Posterior cingulate gyrus (tissue), 11 donors: ENCODE measurements at regions not wholly inside any gene's neighbourhood (a gene's known extent, or its start where the extent isn't known, plus 50 kb on each side); places are given as distances from the start of the nearest gene placed in this dataset.
"Not testable (repeated sequence)": the region's sequence is repeated elsewhere in the genome, so short reads cannot be mapped to it uniquely, and the experiment has no call there.

Source experiments
- DNase-seq, 10 donors: peaks; one replicate each; pipeline versions ENCODE4 v3.0.0 to v3.0.0-alpha.2; 2020 to 2021; ENCODE audit warnings: mixed read lengths in 3 of 10
- intact Hi-C: fragments of 100-400 bp; cut with DNase I; formaldehyde crosslinking; loops from one replicate; pipeline ENCODE4 v1.15.1; 2023

- no peak for DNase-seq
- intact Hi-C loops, result no loop called here
Measured at GRCh38 chr16:35605921-35606320, 2146.5 kb downstream of the TP53TG3F start.

- intact Hi-C loops, DNase-seq: not testable (repeated sequence)
Measured at GRCh38 chr16:35614883-35615282, 2155.5 kb downstream of the TP53TG3F start.

GRCh38 chr16:35619176-35619575 is 2159.8 kb downstream of the TP53TG3F start:
- intact Hi-C loops, DNase-seq: not testable (repeated sequence)

- no peak for DNase-seq
- intact Hi-C loops, result no loop called here
Measured at GRCh38 chr16:35626041-35626440, 2166.6 kb downstream of the TP53TG3F start.

- intact Hi-C loops, result no loop called here
- DNase-seq, result no peak
Measured at GRCh38 chr16:35628976-35629375, 2169.6 kb downstream of the TP53TG3F start.

GRCh38 chr16:35631261-35631945 is 2172.0 kb downstream of the TP53TG3F start:
- intact Hi-C loops, result no loop called here
- no peak for DNase-seq

GRCh38 chr16:35636480-35637230 is 2177.2 kb downstream of the TP53TG3F start:
- DNase-seq, result no peak
- intact Hi-C loops, result no loop called here

- intact Hi-C loops, result no loop called here
- DNase-seq, result no peak
Measured at GRCh38 chr16:35637683-35638082, 2178.3 kb downstream of the TP53TG3F start.

- intact Hi-C loops, result no loop called here
- no peak for DNase-seq
Measured at GRCh38 chr16:35639233-35640205, 2180.1 kb downstream of the TP53TG3F start.

GRCh38 chr16:35642322-35642835 is 2183.0 kb downstream of the TP53TG3F start:
- intact Hi-C loops, result no loop called here
- DNase-seq, result no peak

- intact Hi-C loops, result no loop called here
- no peak for DNase-seq
Measured at GRCh38 chr16:35651841-35652240, 2192.4 kb downstream of the TP53TG3F start.

- DNase-seq, result no peak
- intact Hi-C loops, result no loop called here
Measured at GRCh38 chr16:35664091-35664693, 2204.8 kb downstream of the TP53TG3F start.

- intact Hi-C loops, result no loop called here
- no peak for DNase-seq
Measured at GRCh38 chr16:35685085-35685484, 2225.7 kb downstream of the TP53TG3F start.

GRCh38 chr16:35686595-35686994 is 2227.2 kb downstream of the TP53TG3F start:
- DNase-seq, result no peak
- intact Hi-C loops, result no loop called here

- no peak for DNase-seq
- intact Hi-C loops, result no loop called here
Measured at GRCh38 chr16:35687071-35687470, 2227.7 kb downstream of the TP53TG3F start.

GRCh38 chr16:35687781-35688180 is 2228.4 kb downstream of the TP53TG3F start:
- no peak for DNase-seq
- intact Hi-C loops, result no loop called here

GRCh38 chr16:35689764-35690163 is 2230.4 kb downstream of the TP53TG3F start:
- DNase-seq, result no peak

GRCh38 chr16:35690413-35690812 is 2231.0 kb downstream of the TP53TG3F start:
- intact Hi-C loops, result no loop called here
- DNase-seq, result no peak

More at GRCh38 chr16:35689764-35690163, 2230.4 kb downstream of the TP53TG3F start:
- intact Hi-C loops, result no loop called here

- DNase-seq, result no peak
- intact Hi-C loops, result no loop called here
Measured at GRCh38 chr16:35691057-35691456, 2231.6 kb downstream of the TP53TG3F start.

GRCh38 chr16:35692824-35693223 is 2233.4 kb downstream of the TP53TG3F start:
- intact Hi-C loops, result no loop called here
- DNase-seq, result no peak
